ENCODE measurements at regions not wholly inside any gene's neighbourhood (a gene's known extent, or its start where the extent isn't known, plus 50 kb on each side); places are given as distances from the start of the nearest gene placed in this dataset.
"Not testable (repeated sequence)": the region's sequence is repeated elsewhere in the genome, so short reads cannot be mapped to it uniquely, and the experiment has no call there.

DNA sequence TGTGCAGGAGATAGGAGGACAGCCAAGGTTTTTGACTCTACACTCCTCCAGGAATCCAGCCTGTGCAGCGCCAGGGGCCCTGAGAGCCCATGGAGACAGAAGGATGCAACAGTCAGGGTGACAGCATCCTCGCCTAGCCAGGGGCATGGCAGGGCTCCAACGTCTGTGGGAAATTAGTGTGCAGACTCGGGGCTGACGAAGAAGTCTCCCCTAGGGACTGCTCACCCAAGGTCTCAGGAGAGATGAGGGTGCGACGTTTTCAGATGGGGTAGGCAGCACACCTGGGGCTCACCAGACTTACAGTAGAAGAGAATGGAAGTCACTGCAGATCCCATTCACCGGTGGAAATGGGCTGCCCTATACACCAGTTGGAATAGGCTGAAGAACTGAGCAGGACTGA is 241.7 kb downstream of the SETD4 start:
- DNase-seq (ENCODE audit: low spot score in 2 of 2) (no peak), FAIRE-seq (no peak)

DNA sequence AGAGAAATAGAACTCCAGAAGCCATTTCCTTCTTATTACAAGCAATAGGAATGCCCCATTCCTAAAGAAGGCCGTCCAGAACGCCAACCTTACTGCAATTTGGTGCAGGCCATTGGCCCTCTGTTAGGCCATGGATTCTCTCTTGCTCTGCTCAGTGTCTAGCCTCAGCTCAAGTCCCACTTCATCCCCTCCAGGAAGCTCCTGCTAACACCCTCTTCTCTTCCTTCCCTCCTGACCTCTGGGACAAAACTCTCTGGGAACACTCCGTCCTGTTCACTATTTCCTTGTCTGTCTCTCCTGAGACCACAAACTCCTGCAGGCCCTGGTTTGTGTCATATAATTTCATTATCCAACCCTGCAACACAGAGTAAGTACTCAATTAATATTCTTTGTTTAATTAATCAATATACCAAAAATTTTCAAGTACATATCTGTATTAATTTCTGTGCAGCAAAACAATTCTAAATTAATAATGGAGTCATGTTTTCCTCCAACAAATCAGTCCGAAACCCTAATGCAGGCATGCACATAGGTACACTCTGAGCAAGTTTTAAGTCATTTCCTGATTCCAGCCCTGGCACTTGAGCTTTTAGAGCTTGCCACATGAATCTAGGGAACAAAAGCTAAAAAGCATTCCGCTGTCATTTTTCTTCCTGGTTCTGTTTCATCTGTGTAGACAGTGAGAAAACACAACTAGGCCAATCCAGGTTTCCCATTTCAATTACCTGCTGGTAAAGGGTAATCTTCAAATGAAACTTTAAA is 245.3 kb downstream of the SETD4 start:
- no peak for DNase-seq (ENCODE audit: low spot score in 2 of 2)
- FAIRE-seq = no peak

DNA sequence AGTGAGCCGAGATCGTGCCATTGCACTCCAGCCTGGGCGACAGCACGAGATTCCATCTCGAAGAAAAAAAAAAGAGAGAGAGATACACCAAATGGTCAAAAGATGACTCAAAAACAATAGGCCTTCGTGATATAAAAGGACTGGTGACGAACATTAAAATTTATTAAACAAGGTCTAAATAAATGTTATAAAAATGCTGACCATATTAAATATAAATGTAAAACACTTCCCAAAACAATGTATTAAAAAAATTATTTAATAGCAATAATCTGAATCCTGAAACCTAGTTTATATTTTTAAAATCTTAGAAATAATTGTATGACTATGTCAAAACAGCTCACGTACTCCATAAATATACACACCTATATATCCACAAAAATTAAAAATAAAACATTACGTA is 247.6 kb downstream of the SETD4 start:
- FAIRE-seq (no peak), DNase-seq (ENCODE audit: low spot score in 2 of 2) (no peak)

DNA sequence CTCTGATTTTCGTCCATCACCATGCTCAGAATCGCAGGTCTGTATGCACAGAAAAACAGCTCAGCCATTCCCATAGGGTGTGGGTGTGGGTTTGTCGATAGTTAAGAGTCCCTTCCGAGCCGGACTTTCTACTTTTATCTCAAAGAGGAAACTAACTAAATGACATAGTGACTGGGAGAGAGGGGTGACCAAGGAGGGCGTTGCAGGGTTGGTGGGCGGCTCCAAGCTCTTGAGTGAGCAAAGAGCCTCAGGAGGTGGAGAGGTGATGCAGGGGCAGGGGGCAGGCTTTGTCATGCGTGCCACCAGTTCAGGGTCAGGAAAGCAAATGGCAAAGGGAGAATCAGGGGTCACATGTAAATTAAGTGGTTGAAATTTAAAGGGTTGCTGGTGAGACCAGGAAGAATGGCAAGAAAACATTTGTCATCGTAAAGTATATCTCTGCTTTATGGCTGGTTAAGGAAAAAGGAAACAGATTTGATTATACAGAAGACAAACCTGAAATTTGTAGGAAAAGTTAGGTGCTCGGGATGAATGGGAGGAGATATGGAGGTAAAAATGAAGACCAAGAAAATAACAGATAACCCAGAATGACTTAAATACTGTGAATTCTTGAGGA is 249.0 kb downstream of the SETD4 start:
- no peak for FAIRE-seq
- DNase-seq (ENCODE audit: low spot score in 2 of 2) = no peak

DNA sequence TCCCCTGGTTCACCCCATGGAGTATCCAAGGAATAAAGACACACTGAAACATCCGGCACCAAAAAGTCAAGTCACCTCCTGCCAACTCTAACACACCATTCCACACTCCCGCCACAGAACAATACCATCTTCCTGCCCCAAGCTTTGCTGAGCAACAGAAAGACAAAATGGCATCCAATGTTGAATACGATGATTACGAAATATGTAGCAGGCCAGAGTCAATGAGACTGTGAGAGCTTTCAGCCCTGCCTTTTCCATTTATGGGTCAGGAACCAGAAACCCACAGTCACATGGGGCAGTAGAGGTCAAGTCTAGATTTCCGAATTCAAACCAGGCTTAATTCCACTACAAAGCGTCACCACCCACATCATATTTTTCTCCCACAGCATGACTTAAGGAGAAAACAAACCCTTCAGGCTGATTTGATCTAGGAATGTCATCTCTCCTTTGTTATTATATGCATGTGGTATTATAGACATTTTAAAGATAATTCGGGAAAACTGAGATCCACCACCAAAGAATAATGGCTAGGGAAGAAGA is 249.8 kb downstream of the SETD4 start:
- no peak for DNase-seq (ENCODE audit: low spot score in 2 of 2)
- FAIRE-seq = no peak

DNA sequence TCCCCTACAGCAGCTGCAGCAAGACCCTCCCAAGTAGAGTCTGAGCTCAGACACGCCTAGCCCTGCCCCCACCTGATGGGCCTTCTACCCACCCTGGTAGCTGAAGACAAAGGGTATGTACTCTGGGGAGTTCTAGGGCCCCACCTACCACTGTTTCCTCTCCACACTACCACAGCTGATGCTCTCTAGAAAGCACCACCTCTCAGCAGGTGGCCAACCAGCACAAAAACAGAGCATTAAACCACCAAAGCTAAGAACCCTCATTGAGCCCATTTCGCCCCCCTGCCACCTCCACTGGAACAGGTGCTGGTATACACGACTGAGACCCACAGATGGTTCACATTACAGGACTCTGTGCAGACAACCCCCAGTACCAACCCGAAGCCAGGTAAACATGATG is 258.9 kb downstream of the SETD4 start:
- FAIRE-seq (no peak), DNase-seq (ENCODE audit: low spot score in 2 of 2) (no peak)

DNA sequence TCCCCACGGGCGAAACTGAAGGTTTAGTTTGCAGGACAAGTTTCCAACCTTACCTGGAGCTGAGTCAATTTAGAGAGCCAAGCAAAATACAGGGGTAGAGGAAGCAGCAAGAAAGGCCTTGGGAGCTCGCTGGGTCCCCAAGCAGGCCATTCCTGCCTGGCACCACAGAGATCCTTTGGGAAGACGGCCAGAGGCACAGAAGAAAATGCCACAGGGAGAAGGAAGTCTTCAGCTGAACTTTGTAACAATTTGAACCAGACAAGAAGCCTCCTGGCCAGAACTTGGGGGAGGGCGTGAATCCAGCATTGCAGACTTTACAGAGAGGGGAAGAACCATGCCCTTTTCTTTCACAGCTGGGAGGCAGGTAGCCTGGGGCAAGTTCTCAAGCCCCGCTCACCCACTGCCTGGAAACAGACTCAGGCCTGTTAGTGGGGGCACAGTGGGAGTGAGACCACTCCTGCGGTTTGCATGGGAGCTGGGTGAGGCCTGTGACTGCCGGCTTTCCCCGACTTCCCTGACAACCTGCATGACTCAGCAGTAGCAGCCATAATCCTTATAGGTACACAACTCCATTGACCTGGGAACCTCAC is 259.4 kb downstream of the SETD4 start:
- not testable (repeated sequence) for DNase-seq (ENCODE audit: low spot score in 2 of 2); FAIRE-seq

DNA sequence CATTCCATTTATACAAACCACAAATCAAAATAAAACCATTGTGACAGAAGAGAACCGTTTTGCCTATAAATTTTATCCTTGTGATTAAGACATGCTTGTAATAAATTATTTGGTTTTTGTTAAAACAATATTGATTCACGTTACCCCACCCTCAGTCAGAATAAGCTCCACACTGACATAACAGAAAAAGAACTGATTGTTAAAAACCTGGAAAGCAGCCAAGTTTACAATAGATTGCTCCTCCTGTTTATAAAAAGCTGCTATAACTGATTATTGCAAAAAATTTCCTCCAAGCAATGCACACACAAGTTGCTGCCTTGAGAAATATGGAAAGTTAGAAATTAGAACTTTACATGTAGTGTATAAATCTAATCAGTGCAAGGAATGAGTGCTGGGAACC is 263.5 kb downstream of the SETD4 start:
- DNase-seq (ENCODE audit: low spot score in 2 of 2) = no peak
- peak; percentile 44 for FAIRE-seq

DNA sequence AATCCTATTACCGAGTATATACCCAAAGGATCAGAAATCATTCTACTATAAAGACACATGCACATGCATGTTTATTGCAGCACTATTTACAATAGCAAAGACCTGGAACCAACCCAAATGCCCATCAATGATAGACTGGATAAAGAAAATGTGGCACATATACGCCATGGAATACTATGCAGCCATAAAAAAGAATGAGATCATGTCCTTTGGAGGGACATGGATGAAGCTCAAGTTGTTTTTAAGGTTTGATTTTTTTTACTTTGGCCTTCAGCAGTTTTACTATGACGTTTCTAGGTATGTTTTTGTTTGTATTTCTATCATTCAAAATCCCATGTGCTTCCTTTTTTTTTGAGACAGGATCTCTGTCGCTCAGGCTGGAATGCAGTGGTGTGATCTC is 265.8 kb downstream of the SETD4 start:
- not testable (repeated sequence) for FAIRE-seq; DNase-seq (ENCODE audit: low spot score in 2 of 2)

DNA sequence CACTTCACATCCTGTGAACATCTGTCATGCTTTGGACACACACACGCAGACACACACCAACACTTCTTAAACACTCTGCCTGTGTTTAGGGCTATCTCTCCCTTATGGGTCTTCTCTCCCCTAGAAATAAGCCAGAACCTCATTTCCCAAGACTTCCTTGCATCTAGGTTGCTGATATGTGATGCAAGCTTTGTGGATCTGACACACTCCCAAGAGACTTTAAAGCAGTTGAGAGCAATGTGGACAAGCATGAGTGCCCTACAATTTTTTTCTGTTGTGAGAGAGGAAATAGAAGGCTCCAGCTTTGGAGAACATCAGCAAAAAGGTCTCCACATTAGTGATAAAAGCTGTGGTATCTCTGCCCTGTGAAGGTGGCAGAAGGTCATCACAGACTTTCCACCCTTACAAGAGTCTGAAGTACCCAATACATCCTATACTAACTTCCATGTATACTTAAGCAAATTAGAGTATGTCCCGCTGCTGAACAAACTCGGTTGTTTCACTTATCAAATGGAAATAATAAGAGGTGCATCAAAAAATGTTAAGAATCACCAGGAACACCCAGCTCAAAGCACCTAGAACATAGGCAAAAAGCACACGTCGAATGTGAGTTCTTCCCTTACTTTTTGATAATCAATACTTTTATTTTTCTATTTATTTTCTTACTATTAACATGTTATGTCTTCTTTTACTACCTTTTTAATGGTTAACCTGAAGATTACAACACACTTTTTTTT is 267.6 kb downstream of the SETD4 start:
- DNase-seq (ENCODE audit: low spot score in 2 of 2) (no peak), FAIRE-seq (no peak)

DNA sequence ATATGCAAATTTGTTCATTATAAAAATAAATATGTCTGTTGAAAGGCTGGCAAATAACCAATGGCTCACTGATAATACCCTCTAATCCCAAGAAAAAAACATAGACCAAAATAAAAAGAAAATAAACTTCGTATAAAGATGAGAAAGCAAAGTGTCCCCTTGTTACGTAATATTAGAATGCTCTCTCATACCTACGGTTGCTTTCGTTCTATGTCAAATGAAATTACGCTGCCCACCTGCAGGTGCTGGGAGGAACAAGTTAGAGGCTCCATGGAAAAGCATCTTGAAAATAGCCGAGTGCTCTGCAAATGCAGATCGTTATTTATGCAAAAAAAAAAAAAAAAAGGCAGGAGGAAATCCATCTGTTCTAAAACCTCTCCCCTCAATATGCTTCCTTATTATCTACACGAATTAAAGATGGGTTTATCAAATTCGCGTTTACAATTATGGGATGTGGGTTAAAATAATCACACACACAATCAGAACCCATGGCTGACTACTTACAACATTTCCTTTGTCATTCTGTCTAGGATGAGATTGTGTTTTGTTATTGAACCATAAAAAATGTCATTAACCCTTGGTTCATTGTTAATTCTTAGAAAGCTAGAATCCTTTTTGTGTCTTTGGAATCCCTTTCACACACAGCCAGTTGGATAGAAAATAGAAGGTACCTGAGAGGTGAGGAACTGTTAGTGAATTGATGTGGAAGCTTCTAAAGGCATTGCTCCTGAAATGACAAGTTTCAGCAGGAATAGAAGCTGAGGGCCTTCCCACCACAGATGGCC is 268.6 kb downstream of the SETD4 start:
- no peak for DNase-seq (ENCODE audit: low spot score in 2 of 2)
- no peak for FAIRE-seq

DNA sequence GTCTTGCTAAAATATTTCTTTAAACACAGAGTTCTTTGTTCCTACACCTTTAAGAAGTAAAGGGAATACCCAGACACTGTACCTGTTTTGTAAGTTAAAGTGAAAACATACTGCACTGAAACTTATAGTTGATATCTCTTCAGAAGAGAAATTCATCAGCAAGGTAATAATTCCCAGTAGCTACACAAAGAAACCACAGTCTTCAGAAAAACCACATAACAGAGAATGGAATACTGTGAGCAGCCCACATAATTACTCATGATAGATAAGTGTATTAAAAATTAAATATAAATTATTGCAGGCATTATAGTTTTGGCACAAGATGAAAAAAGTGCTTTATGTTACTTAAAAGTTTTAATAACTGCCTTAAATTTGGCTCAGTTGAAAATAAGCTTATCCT is 276.6 kb downstream of the SETD4 start:
- DNase-seq (ENCODE audit: low spot score in 2 of 2) (no peak), FAIRE-seq (no peak)

DNA sequence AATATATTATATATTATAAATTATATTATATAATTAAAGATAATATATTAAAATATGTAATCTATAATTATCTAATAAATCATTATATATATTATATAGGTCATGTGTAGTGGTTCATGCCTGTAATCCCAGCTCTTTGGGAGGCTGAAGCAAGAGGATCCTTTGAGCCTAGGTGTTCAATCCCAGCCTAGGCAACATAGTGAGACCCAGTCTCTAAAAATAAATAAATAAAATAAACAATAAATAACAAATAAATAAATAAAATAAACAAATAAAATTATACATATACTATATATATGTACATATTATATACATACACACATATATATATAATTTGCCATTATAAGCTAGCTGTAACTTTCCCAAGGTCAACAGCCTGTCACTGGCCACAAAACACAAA is 277.7 kb downstream of the SETD4 start:
- DNase-seq (ENCODE audit: low spot score in 2 of 2) (no peak), FAIRE-seq (peak; percentile 76)

DNA sequence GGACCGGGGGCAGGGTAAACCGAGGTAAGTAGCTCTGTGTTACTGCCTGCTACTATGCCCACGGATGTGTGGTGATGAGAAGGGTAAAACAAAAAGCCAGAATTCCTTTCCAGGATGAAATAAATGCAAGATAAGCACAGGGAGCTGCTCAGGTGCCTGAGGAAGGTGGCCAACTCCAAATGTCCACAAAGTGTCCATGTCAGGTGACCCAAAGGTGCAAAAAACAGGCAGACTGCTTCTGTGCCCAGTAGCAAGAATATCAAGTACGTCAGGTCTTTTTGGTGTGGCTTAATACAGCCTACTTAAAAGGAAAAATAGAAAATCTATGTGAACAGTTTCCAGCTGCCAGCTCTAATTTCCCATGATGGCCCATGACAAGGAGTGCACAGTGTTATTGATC is 279.3 kb downstream of the SETD4 start:
- DNase-seq (ENCODE audit: low spot score in 2 of 2) (no peak), FAIRE-seq (no peak)

DNA sequence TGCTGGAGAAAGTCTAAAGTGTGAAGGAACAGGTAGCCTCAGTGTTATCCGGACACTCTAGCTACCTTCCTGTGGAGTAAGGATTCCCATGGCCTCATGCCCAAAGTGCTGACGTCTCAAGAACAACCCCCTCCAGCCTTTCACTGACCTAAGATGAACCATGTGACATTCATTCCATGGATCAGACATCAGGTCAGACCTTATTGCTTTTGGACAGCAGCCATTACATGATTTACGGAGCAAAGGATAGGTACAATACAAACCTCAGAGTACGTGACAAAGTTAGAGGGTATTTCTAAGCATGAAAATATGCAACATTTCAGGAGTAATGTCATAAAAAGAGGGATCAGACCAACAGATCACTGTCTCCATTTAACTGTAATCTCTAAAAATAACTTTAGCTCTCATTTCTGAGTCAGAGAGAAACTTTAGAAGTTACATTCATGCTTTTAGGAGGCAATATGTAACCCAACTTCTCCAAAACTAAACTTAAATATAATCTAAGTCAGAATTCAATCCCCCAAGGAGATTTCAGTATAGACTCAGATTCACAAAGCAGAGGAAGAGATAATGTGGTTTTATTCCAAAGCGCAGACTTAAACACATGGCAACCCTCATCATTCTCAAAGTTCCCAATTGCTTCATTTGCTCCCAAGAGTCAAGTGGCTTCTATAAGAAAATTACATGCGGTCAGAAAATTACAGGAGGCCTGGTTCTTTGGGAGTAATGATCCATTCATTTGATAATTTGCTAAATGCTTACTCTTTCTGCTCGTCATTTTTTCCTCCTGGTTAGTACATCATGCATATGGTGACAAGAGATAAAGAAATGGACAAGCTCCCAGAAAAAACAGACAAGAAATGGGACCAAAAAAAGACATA is 280.4 kb downstream of the SETD4 start:
- FAIRE-seq = no peak
- no peak for DNase-seq (ENCODE audit: low spot score in 2 of 2)

DNA sequence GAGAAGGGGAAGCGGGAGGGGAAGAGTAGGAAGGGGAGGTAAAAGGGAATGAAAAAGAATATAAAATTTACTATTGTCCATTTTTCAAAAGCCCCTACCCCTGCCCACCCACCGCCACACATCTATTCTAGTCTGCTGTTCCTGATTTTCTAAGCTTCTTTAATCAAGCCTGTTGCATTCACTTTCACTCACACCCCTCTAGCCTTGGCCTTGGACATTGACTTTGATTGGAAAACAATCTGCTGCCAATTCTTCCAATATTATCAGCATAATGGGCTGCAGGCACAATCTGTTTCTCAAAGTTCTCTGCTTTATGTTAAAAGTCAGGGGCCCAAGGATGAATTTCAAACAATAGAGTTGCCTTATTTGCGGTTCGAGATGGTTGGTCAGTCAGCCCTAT is 281.2 kb downstream of the SETD4 start:
- FAIRE-seq = no peak
- no peak for DNase-seq (ENCODE audit: low spot score in 2 of 2)

DNA sequence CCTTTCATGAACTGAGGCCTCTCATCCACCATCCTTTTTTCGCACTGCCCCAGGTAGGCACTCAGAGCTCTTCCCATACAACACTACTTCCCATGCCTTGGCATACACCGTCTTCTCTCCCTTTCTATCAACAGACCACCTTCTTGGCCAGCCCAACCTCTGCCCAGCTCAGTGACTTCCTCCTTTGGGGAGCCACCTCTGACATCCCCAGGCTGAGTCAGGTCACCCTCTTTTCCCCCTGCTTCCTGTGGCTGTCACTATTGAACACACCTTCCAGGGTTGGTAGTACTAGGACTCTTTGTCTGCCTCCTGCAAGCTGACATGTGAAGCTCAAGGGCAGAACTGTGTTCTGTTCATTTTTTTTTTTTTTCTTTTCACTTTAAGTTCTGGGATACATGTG is 283.2 kb downstream of the SETD4 start:
- FAIRE-seq (no peak), DNase-seq (ENCODE audit: low spot score in 2 of 2) (no peak)

DNA sequence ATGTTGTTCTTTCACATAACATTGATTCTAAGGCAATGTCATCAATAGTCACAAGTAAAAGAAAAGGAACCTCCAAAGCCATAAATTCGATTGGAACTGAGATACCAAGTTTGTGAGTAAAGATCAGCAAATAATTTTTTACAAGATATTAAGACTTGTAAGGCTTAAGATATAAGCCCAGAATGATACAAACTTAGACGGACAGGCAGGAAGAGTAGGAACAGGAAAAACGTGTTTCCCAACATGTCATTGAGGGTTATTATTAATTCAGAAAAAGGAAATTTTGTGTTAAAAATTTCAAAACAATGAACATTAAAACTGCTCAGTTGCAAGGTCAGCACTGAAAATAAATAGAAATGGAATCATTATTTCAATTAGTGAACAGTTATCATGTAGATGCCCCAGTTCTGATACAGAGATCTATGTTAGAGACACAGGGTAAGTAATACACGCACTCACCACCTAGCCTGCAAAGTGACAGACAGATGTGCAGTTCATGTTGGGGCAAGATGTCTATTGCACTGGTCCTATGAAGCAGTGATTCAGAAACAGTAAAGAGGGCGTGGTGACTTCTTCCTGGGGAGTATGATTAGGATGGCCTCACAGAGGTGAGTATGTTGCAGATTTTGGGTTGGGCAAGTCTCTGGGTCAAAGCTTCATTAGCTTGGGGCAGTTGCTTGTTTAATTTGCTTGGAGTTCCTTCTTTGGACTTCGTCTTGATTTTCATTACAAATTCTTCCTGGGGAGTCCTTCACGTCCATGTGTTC is 284.4 kb downstream of the SETD4 start:
- no peak for DNase-seq (ENCODE audit: low spot score in 2 of 2)
- FAIRE-seq = no peak
